GM19467 (cell line): ENCODE measurements at regions not wholly inside any gene's neighbourhood (a gene's known extent, or its start where the extent isn't known, plus 50 kb on each side); places are given as distances from the start of the nearest gene placed in this dataset.

ENCODE experiments used
- ATAC-seq: cut with Tn5 transposase; IDR thresholded peaks from one replicate; pipeline ENCODE4 v1.9.1; 2021; ENCODE audit warnings: mild to moderate bottlenecking, moderate library complexity; ENCODE audit not compliant: unreplicated experiment

- no peak for ATAC-seq
Measured at GRCh38 chr2:80706541-80706940, 402.0 kb upstream of the LRRTM1 start.

GRCh38 chr2:80703532-80703931 lies 399.0 kb upstream of the LRRTM1 start:
- no peak for ATAC-seq

GRCh38 chr2:80700961-80701360 lies 396.4 kb upstream of the LRRTM1 start:
- ATAC-seq = no peak
